SK-N-SH (cell line): ENCODE measurements at regions not wholly inside any gene's neighbourhood (a gene's known extent, or its start where the extent isn't known, plus 50 kb on each side); places are given as distances from the start of the nearest gene placed in this dataset.

ENCODE experiments used
- CTCF ChIA-PET: fragments of 300-600, 350-600 bp; formaldehyde crosslinking; extraction: SDS; loops from one replicate; lab custom pipeline; 2021; lab: Yijun Ruan, JAX
- POLR2A ChIA-PET: fragments of 350-600 bp; sonication (Branson Sonifier 250); formaldehyde crosslinking; extraction: SDS; loops from one replicate; lab custom pipeline; 2020; ENCODE audit warnings: antibody characterized with exemption, inconsistent platforms; lab: Yijun Ruan, JAX
- DNase-seq: peaks from one replicate; pipeline ENCODE4 v3.0.0; 2012
- H2AFZ ChIP-seq: fragments of 200-600 bp; sonication (generic); 2 replicates; pipeline ENCODE4 v1.8.1; 2016; ENCODE audit warnings: antibody characterized with exemption, mild to moderate bottlenecking, low read depth
- H3F3A ChIP-seq: fragments of 200-600 bp; sonication (generic); replicated peaks from 2 replicates; pipeline ENCODE3; 2016; ENCODE audit warnings: antibody characterized with exemption, mild to moderate bottlenecking; ENCODE audit not compliant: insufficient read depth
- H3K27ac ChIP-seq, 2 experiments: fragments of 200-500 bp in 1 of 2; fragments of 200-600 bp in 1 of 2; sonication (Bioruptor generic) in 1 of 2; sonication (generic), shearing (Covaris generic) in 1 of 2; 2 replicates each; pipeline versions ENCODE4 v1.5.1 to v1.6.1; 2014 to 2016; ENCODE audit warnings: low read depth in 2 of 2, inconsistent platforms in 1 of 2, low read length in 1 of 2, mild to moderate bottlenecking in 1 of 2, mixed read lengths in 1 of 2
- H3K27me3 ChIP-seq: fragments of 200-600 bp; sonication (generic), shearing (Covaris generic); 2 replicates; pipeline ENCODE4 v1.6.1; 2016; ENCODE audit warnings: mixed run types; ENCODE audit not compliant: insufficient read depth
- H3K36me3 ChIP-seq, 2 experiments: fragments of 200-500 bp in 1 of 2; fragments of 200-600 bp in 1 of 2; sonication (Bioruptor generic) in 1 of 2; sonication (generic) in 1 of 2; replicated peaks in 1 of 2; 2 replicates each; pipeline versions ENCODE3 to v1.5.1; 2014 to 2016; ENCODE audit warnings: low read length in 1 of 2, mild to moderate bottlenecking in 1 of 2; ENCODE audit not compliant: insufficient read depth in 2 of 2, control insufficient read depth in 1 of 2
- H3K4me1 ChIP-seq, 2 experiments: fragments of 200-500 bp in 1 of 2; fragments of 200-600 bp in 1 of 2; sonication (Bioruptor generic) in 1 of 2; sonication (generic), shearing (Covaris generic) in 1 of 2; 2 replicates each; pipeline versions ENCODE4 v1.5.1 to v1.6.1; 2014 to 2016; ENCODE audit warnings: low read depth in 1 of 2, low read length in 1 of 2, mixed run types in 1 of 2; ENCODE audit not compliant: insufficient read depth in 2 of 2, control insufficient read depth in 1 of 2
- H3K4me2 ChIP-seq: fragments of 200-600 bp; sonication (generic), shearing (Covaris generic); 2 replicates; pipeline ENCODE4 v1.6.1; 2017; ENCODE audit warnings: mixed run types
- H3K4me3 ChIP-seq, 2 experiments: fragments of 200-500 bp in 1 of 2; fragments of 200-600 bp in 1 of 2; sonication (Bioruptor generic) in 1 of 2; sonication (generic), shearing (Covaris generic) in 1 of 2; 2 replicates each; pipeline versions ENCODE4 v1.5.1 to v1.8.1; 2014 to 2016; ENCODE audit warnings: low read depth in 2 of 2, inconsistent platforms in 1 of 2, low read length in 1 of 2, mild to moderate bottlenecking in 1 of 2, mixed read lengths in 1 of 2, moderate library complexity in 1 of 2
- H3K79me2 ChIP-seq: fragments of 200-600 bp; sonication (generic); 2 replicates; pipeline ENCODE4 v1.8.1; 2017; ENCODE audit warnings: mild to moderate bottlenecking; ENCODE audit not compliant: insufficient read depth
- H3K9ac ChIP-seq: fragments of 200-600 bp; sonication (generic); 2 replicates; pipeline ENCODE4 v1.6.1; 2017; ENCODE audit warnings: mixed run types
- H3K9me2 ChIP-seq: fragments of 200-600 bp; sonication (generic); 2 replicates; pipeline ENCODE4 v1.6.1; 2017; ENCODE audit warnings: mixed run types
- H3K9me3 ChIP-seq: fragments of 200-600 bp; sonication (generic); 2 replicates; pipeline ENCODE4 v1.6.1; 2017; ENCODE audit warnings: mixed run types, mild to moderate bottlenecking, moderate library complexity
- H4K20me1 ChIP-seq: fragments of 200-600 bp; sonication (generic); 2 replicates; pipeline ENCODE4 v1.6.1; 2017; ENCODE audit warnings: mild to moderate bottlenecking, mixed run types; ENCODE audit not compliant: insufficient read depth
- CHD2 ChIP-seq: fragments of 150-350 bp; IDR thresholded peaks from 2 replicates; pipeline ENCODE4 v1.6.1; 2018; ENCODE audit warnings: low read length; ENCODE audit not compliant: partially characterized antibody
- EP300 ChIP-seq, 2 experiments: IDR thresholded peaks; 2 replicates each; pipeline versions ENCODE4 v1.4.0 to v1.6.1; 2012; ENCODE audit warnings: borderline replicate concordance in 1 of 2, low read depth in 1 of 2, low read length in 1 of 2
- EZH2phosphoT487 ChIP-seq: fragments of 200-600 bp; sonication (generic); IDR thresholded peaks from 2 replicates; pipeline ENCODE4 v1.6.1; 2017; ENCODE audit warnings: low read depth, mixed run types, mild to moderate bottlenecking, antibody characterized with exemption, moderate library complexity, borderline replicate concordance
- FOSL2 ChIP-seq: IDR thresholded peaks from 2 replicates; pipeline ENCODE4 v1.4.0; 2012; ENCODE audit warnings: low read depth, mild to moderate bottlenecking, moderate library complexity, borderline replicate concordance
- FOXJ3 ChIP-seq: sonication (generic); formaldehyde crosslinking; IDR thresholded peaks from 2 replicates; pipeline ENCODE4 v1.5.1; 2020; ENCODE audit warnings: mild to moderate bottlenecking, missing genetic modification reagents
- FOXM1 ChIP-seq: IDR thresholded peaks from 2 replicates; pipeline ENCODE4 v1.4.0; 2012; ENCODE audit warnings: low read depth, mild to moderate bottlenecking
- IRF3 ChIP-seq: fragments of 150-350 bp; IDR thresholded peaks from 2 replicates; pipeline ENCODE4 v1.6.1; 2016; ENCODE audit warnings: mild to moderate bottlenecking, low read depth, low read length
- JUND ChIP-seq: IDR thresholded peaks from 2 replicates; pipeline ENCODE4 v1.4.0; 2012
- MAX ChIP-seq: IDR thresholded peaks from 2 replicates; pipeline ENCODE4 v1.4.0; 2012; ENCODE audit warnings: low read depth
- NFIC ChIP-seq: IDR thresholded peaks from 2 replicates; pipeline ENCODE4 v1.4.0; 2012; ENCODE audit warnings: borderline replicate concordance
- PBX3 ChIP-seq: IDR thresholded peaks from 2 replicates; pipeline ENCODE4; 2012
- RAD21 ChIP-seq: IDR thresholded peaks from 2 replicates; pipeline ENCODE4 v1.6.1; 2012; ENCODE audit warnings: mild to moderate bottlenecking, low read length
- REST ChIP-seq: IDR thresholded peaks from 2 replicates; pipeline ENCODE4 v1.6.1; 2012; ENCODE audit warnings: mild to moderate bottlenecking, low read depth, low read length, moderate library complexity
- RFX5 ChIP-seq: IDR thresholded peaks from 2 replicates; pipeline ENCODE4 v1.6.1; 2012; ENCODE audit warnings: mild to moderate bottlenecking, improper control_type of control experiment, low read length
- TAF1 ChIP-seq: IDR thresholded peaks from 2 replicates; pipeline ENCODE4 v1.6.1; 2012; ENCODE audit warnings: low read depth, mild to moderate bottlenecking, low read length, moderate library complexity, borderline replicate concordance
- TCF12 ChIP-seq: IDR thresholded peaks from 2 replicates; pipeline ENCODE4 v1.4.0; 2012
- TEAD4 ChIP-seq: IDR thresholded peaks from 2 replicates; pipeline ENCODE4 v1.4.0; 2012; ENCODE audit warnings: mild to moderate bottlenecking, borderline replicate concordance; ENCODE audit not compliant: insufficient read depth
- USF1 ChIP-seq: IDR thresholded peaks from 2 replicates; pipeline ENCODE4 v1.4.0; 2012; ENCODE audit warnings: low read depth, borderline replicate concordance
- USF2 ChIP-seq: fragments of 150-350 bp; IDR thresholded peaks from 2 replicates; pipeline ENCODE4 v1.6.1; 2017; ENCODE audit warnings: antibody characterized with exemption, low read length, low read depth, borderline replicate concordance
- ZBTB33 ChIP-seq: IDR thresholded peaks from 2 replicates; pipeline ENCODE4 v1.4.0; 2012; ENCODE audit warnings: low read depth, borderline replicate concordance
- WGBS: methylation state at CpG from one replicate; pipeline ENCODE4 v1.1.6; 2017; ENCODE audit warnings: low lambda C conversion rate; 5-methylcytosine and 5-hydroxymethylcytosine counted together

- Histone ChIP-seq H3K4me1 (peaks cover 0 to 11% of the 10 kb centered on the region in 2 experiments; a peak in 1 of 4 replicates), H3K4me2 (peak overlapping the region; percentile 34), H3K4me3 (peak overlapping the region in 1 of 2 experiments; percentile 36; a peak in 1 of 4 replicates), H3K79me2 (no peaks in the 10 kb centered on the region), H3K36me3 (no peaks in the 10 kb centered on the region), H2AFZ (peak overlapping the region; percentile 79; the same call in 1 of the 2 replicates), H3K27ac (peak overlapping the region; percentile 28 to 92; a peak in 3 of 4 replicates), H3K9me3 (no peaks in the 10 kb centered on the region; the same call in 1 of the 2 replicates), H3K9ac (peak overlapping the region; percentile 63; the same call in 1 of the 2 replicates), H4K20me1 (no peaks in the 10 kb centered on the region), H3K27me3 (no peaks in the 10 kb centered on the region), H3K9me2 (no peaks in the 10 kb centered on the region), H3F3A (peaks cover 6% of the 10 kb centered on the region)
- CTCF ChIA-PET = no interaction called here
- WGBS = 16% methylated on average over 7 of the region's 7 CpGs
- peak; percentile 46; the same call in 1 of the 2 replicates for TF ChIP-seq NFIC
- no peak for TF ChIP-seq JUND
- no peak for TF ChIP-seq FOXM1
- no peak for TF ChIP-seq ZBTB33
- TF ChIP-seq MAX = peak; percentile 40; the same call in 1 of the 2 replicates
- peak in 1 of 2 experiments; percentile 36; a peak in 1 of 4 replicates for TF ChIP-seq EP300 (IDR thresholded peaks at IDR 0.05; ENCODE audit: borderline replicate concordance in 1 of 2, low read depth in 1 of 2, low read length in 1 of 2)
- no peak for TF ChIP-seq EZH2phosphoT487
- no peak for TF ChIP-seq USF2
- TF ChIP-seq CHD2 = no peak
- TF ChIP-seq FOXJ3 (CRISPR knock-in tag) = no peak
- peak; percentile 27; the same call in 1 of the 2 replicates for TF ChIP-seq FOSL2
- TF ChIP-seq TEAD4 = 0 out of 2 replicates have a peak, but pooled peaks have one; percentile 43
- TF ChIP-seq IRF3 = no peak
- TF ChIP-seq TAF1 = 0 out of 2 replicates have a peak, but pooled peaks have one; percentile 13
- TF ChIP-seq RFX5 = no peak
- TF ChIP-seq RAD21 = no peak
- TF ChIP-seq PBX3 = 0 out of 2 replicates have a peak, but pooled peaks have one; percentile 8
- TF ChIP-seq USF1 = no peak
- no peak for TF ChIP-seq REST
- TF ChIP-seq TCF12 = no peak; the same call in none of the 2 replicates
- POLR2A ChIA-PET = no interaction called here
- DNase-seq = no peak
Measured at GRCh38 chr2:204452464-204453023, 92.7 kb upstream of the PARD3B start.
